ENCODE measurements at regions not wholly inside any gene's neighbourhood (a gene's known extent, or its start where the extent isn't known, plus 50 kb on each side); places are given as distances from the start of the nearest gene placed in this dataset.
"Not testable (repeated sequence)": the region's sequence is repeated elsewhere in the genome, so short reads cannot be mapped to it uniquely, and the experiment has no call there.

- Mint-ChIP-seq H3K9me3 (no peaks in the 10 kb centered on the region), H3K4me1 (no peaks in the 10 kb centered on the region), H3K27ac (no peak overlapping the region), H3K27me3 (peaks cover 4% of the 10 kb centered on the region), H3K4me3 (no peak overlapping the region), H3K36me3 (no peaks in the 10 kb centered on the region)
- no peak for DNase-seq
These were observed 197.1 kb downstream of the HIPK3 start for GRCh38 chr11:33454264-33454663.

- H3K27me3 Mint-ChIP-seq, result peaks cover 4% of the 10 kb centered on the region
- H3K27ac Mint-ChIP-seq, result no peak overlapping the region
- H3K4me3 Mint-ChIP-seq, result no peak overlapping the region
- no peaks in the 10 kb centered on the region for H3K4me1 Mint-ChIP-seq
- H3K36me3 Mint-ChIP-seq, result no peaks in the 10 kb centered on the region
- no peaks in the 10 kb centered on the region for H3K9me3 Mint-ChIP-seq
- no peak for DNase-seq
These were observed 195.8 kb downstream of the HIPK3 start for GRCh38 chr11:33452836-33453624.

DNA sequence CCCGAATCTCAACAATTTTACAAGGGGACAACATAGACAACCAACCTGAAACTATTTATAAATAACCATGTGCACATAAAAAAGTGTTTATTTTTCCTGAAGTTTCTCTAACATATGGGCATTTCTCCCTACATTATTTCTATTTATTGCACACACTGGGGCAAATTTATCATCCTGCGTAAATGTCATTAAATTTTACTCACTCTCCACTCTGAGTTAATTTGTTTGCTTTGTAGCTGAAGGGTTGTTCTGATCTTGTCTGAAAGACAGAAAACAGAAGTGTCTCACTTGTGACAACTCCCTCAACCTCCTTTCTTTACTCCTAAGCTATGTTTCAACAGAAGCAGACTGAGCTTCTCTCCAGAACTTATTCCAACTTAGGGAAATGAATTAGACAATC, 194.2 kb downstream of the HIPK3 start:
- no peaks in the 10 kb centered on the region for H3K36me3 Mint-ChIP-seq
- H3K9me3 Mint-ChIP-seq, result no peaks in the 10 kb centered on the region
- H3K4me3 Mint-ChIP-seq, result no peak overlapping the region
- peaks cover 4% of the 10 kb centered on the region for H3K27me3 Mint-ChIP-seq
- no peak overlapping the region for H3K27ac Mint-ChIP-seq
- DNase-seq, result no peak
- H3K4me1 Mint-ChIP-seq, result no peaks in the 10 kb centered on the region

- Mint-ChIP-seq H3K4me1 (no peaks in the 10 kb centered on the region), H3K4me3 (no peak overlapping the region)
- no peak for DNase-seq
These were observed 192.6 kb downstream of the HIPK3 start for GRCh38 chr11:33449798-33450197.

DNA sequence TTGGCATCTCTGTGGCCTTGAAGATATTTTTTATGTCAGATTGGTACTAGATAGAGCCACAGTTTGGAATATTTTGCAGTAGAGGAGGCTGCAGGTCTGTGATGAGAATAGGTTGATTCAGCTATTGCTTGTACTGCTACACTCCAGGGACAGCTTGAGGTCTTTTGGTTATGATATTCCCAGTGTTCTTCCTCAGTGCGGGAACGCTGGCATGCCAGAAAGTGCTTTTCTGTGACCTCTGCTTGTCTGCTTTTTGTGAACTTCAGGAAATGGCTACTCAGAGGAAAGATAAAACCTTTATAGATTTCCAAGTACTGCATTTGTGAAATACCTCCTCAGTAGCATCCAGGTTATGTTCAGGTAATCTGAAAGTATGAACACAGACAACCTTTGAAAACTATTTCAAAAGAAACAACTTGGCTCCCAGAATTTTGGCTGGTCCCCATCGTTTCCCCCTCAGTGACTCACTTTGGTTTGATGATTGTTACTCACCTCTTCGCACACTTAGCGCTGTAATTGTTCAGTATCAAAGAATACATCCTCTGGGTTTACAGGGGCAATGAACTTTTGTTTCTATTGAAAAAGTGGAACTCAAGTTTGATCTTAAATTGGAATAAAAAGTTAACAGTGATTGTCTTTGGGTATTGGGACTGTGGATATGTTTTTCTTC, 191.4 kb downstream of the HIPK3 start:
- Mint-ChIP-seq H3K36me3 (no peaks in the 10 kb centered on the region), H3K27ac (no peak overlapping the region), H3K4me1 (no peaks in the 10 kb centered on the region), H3K4me3 (no peak overlapping the region), H3K27me3 (peaks cover 3% of the 10 kb centered on the region), H3K9me3 (no peaks in the 10 kb centered on the region)
- DNase-seq, result no peak

More at GRCh38 chr11:33449798-33450197, 192.6 kb downstream of the HIPK3 start:
- Mint-ChIP-seq H3K36me3 (no peaks in the 10 kb centered on the region), H3K9me3 (no peaks in the 10 kb centered on the region), H3K27ac (no peak overlapping the region), H3K27me3 (peaks cover 7% of the 10 kb centered on the region)

DNA sequence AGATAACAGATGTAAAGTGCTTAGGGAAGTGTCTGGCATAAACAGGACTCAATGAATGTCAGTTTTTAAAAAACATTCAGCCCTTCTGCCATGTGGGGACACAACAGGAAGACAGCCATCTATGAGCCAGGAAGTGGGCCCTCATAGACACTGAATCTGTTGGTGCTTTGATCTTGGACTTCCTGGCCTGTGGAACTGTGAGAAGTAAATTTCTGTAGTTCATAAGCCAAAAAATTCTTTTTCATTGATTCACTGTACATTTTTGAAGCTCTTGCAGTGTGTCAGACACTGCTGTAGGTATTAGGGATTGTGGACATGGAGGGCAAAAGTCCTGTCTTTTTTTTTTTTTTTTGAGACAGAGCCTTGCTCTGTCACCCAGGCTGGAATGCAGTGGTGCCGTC, 188.6 kb downstream of the HIPK3 start:
- H3K36me3 Mint-ChIP-seq, result no peaks in the 10 kb centered on the region
- H3K27me3 Mint-ChIP-seq, result peaks cover 6% of the 10 kb centered on the region
- H3K9me3 Mint-ChIP-seq, result peaks cover 1% of the 10 kb centered on the region

DNA sequence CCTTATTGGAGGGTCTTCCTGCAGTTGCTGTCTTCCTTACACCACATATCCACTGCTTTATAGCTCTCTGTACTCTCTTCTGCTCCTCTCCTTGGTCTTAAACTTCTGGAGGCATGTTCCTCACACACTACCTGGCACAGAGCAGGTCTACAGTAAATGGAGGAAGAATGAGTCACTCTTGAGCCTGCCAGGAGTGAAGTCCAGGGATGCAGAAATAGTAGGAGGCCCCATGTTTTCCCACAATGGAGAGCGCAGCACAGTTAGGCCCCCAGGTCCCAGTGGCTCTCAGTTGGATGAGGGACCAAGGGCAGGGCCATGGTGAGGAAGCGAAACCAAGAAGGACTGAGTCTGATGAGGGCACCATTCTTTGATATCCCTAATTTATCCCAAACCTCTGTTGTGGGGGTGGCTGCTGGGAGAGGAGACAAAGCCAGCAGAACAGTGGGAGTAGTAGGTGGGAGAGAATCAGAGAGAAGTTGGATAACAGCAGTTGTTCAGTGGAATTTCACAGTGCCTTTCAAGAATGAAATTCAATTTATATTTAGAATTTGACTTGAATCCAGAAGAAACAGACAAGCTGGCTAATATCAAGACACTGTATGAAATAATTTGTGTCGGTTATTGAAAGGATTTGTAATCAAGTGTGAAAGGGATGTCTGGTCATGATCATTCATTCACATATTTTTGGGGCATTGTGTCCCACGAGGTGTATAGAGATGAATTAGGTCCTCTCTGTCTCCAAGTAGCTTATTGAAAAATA, 187.8 kb downstream of the HIPK3 start:
- H3K27me3 Mint-ChIP-seq, result peaks cover 6% of the 10 kb centered on the region
- no peak for DNase-seq
- H3K4me1 Mint-ChIP-seq, result no peaks in the 10 kb centered on the region

More for the DNA sequence above, 188.6 kb downstream of the HIPK3 start:
- Mint-ChIP-seq H3K27ac (no peak overlapping the region), H3K4me1 (no peaks in the 10 kb centered on the region), H3K4me3 (no peak overlapping the region)
- DNase-seq, result no peak

DNA sequence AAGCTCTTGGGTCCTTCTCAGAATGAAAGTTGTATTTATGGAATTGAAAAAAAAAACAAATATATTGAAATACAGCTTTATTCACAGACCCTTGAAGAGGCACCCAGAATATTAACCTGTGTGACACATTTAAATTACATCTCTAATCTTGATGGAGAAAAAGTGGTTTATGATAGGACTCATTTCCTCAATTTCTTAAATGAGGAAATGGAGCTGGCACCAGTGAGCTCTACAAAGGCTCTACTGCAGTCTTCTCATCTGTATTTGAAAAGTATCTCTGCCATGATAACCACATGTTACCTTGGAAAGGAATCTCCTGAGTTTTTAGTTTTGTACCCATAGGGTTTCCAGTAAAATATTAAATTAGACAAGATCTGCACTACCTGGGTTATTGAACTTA, 186.5 kb downstream of the HIPK3 start:
- Mint-ChIP-seq H3K27ac (no peak overlapping the region), H3K36me3 (no peaks in the 10 kb centered on the region), H3K9me3 (peaks cover 1% of the 10 kb centered on the region), H3K4me1 (no peaks in the 10 kb centered on the region), H3K4me3 (no peak overlapping the region), H3K27me3 (peaks cover 6% of the 10 kb centered on the region)
- DNase-seq, result no peak

More for the DNA sequence above, 187.8 kb downstream of the HIPK3 start:
- Mint-ChIP-seq H3K27ac (no peak overlapping the region), H3K4me3 (no peak overlapping the region), H3K36me3 (no peaks in the 10 kb centered on the region), H3K9me3 (peaks cover 1% of the 10 kb centered on the region)

- H3K4me1 Mint-ChIP-seq, result no peaks in the 10 kb centered on the region
- H3K4me3 Mint-ChIP-seq, result no peak overlapping the region
- H3K36me3 Mint-ChIP-seq, result peaks cover 2% of the 10 kb centered on the region
- DNase-seq, result no peak
- H3K27me3 Mint-ChIP-seq, result peaks cover 2% of the 10 kb centered on the region
- H3K9me3 Mint-ChIP-seq, result peaks cover 6% of the 10 kb centered on the region
- H3K27ac Mint-ChIP-seq, result no peak overlapping the region
These were observed 181.1 kb downstream of the HIPK3 start for GRCh38 chr11:33438301-33438700.

GRCh38 chr11:33437529-33437928, 180.3 kb downstream of the HIPK3 start:
- no peaks in the 10 kb centered on the region for H3K4me1 Mint-ChIP-seq
- no peaks in the 10 kb centered on the region for H3K27me3 Mint-ChIP-seq
- DNase-seq, result no peak
- H3K9me3 Mint-ChIP-seq, result peaks cover 8% of the 10 kb centered on the region
- H3K36me3 Mint-ChIP-seq, result peaks cover 2% of the 10 kb centered on the region
- no peak overlapping the region for H3K27ac Mint-ChIP-seq
- no peak overlapping the region for H3K4me3 Mint-ChIP-seq

GRCh38 chr11:33435216-33435615, 178.0 kb downstream of the HIPK3 start:
- no peaks in the 10 kb centered on the region for H3K4me1 Mint-ChIP-seq
- peaks cover 10% of the 10 kb centered on the region for H3K27me3 Mint-ChIP-seq
- no peak for DNase-seq

GRCh38 chr11:33434294-33434693, 177.1 kb downstream of the HIPK3 start:
- H3K4me1 Mint-ChIP-seq, result no peaks in the 10 kb centered on the region
- no peak overlapping the region for H3K4me3 Mint-ChIP-seq
- H3K27me3 Mint-ChIP-seq, result peaks cover 16% of the 10 kb centered on the region

More at GRCh38 chr11:33435216-33435615, 178.0 kb downstream of the HIPK3 start:
- no peak overlapping the region for H3K4me3 Mint-ChIP-seq
- H3K27ac Mint-ChIP-seq, result no peak overlapping the region
- H3K36me3 Mint-ChIP-seq, result peaks cover 2% of the 10 kb centered on the region
- peaks cover 8% of the 10 kb centered on the region for H3K9me3 Mint-ChIP-seq

GRCh38 chr11:33428435-33428834, 171.3 kb downstream of the HIPK3 start:
- H3K27me3 Mint-ChIP-seq, result peaks cover 28% of the 10 kb centered on the region
- H3K27ac Mint-ChIP-seq, H3K9me3 Mint-ChIP-seq, H3K4me1 Mint-ChIP-seq, H3K4me3 Mint-ChIP-seq, H3K36me3 Mint-ChIP-seq, DNase-seq: not testable (repeated sequence)

More at GRCh38 chr11:33434294-33434693, 177.1 kb downstream of the HIPK3 start:
- Mint-ChIP-seq H3K27ac (no peak overlapping the region), H3K36me3 (peaks cover 2% of the 10 kb centered on the region), H3K9me3 (peaks cover 9% of the 10 kb centered on the region)
- no peak for DNase-seq

DNA sequence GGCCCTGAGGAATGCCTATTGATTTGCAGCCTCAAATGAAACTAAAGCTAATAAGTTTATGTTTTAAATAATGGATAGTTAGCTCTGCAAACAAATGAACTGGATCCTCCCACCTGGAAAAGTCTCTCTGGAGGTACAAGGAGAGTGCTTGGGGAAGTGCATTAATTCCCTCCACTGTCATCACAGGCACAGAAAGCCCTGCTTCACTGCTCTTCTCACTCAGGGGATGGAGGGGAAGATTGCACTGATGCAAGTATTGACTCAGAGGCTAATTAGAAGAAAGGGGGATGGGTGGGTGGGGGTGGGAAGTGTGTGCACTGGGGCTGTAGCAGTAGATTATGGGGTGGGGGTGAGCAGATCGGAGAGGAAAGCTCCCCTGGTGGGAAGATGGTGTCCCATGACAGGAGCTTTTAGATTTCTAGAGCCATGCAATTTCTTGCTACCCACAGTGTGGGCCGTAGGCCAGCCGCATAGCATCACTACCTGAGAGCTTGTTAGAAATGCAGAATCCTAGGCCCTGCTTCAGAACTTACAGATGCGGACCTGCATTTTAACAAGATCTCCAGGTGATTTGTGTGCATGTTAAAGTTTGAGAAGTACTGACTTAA, 163.9 kb downstream of the HIPK3 start:
- no peaks in the 10 kb centered on the region for H3K9me3 Mint-ChIP-seq
- H3K4me3 Mint-ChIP-seq, result no peak overlapping the region
- no peaks in the 10 kb centered on the region for H3K36me3 Mint-ChIP-seq
- no peak overlapping the region for H3K27ac Mint-ChIP-seq
- no peak for DNase-seq
- peaks cover 25% of the 10 kb centered on the region for H3K27me3 Mint-ChIP-seq
- no peaks in the 10 kb centered on the region for H3K4me1 Mint-ChIP-seq

DNA sequence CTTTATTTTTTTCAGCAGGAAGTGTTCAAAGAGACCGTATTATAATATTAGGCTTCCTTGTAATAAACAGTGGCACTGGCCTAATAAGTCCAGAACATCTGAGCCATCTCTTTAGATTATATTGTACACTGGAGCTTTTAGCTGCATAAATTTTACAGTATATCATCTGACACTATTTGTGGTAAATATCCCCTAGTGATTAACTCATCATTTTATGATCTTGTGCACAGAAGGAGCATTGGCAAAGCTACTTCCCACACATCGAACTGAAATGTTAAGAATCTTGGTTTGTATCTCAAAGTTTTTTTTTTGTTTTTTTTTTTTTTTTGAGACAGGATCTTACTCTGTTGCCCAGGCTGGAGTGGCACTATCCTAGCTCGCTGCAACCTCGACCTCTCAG, 162.7 kb downstream of the HIPK3 start:
- Mint-ChIP-seq H3K27ac (no peak overlapping the region), H3K9me3 (no peaks in the 10 kb centered on the region), H3K4me1 (no peaks in the 10 kb centered on the region), H3K4me3 (no peak overlapping the region), H3K27me3 (peaks cover 27% of the 10 kb centered on the region), H3K36me3 (no peaks in the 10 kb centered on the region)
- no peak for DNase-seq

Data from activated naive CD8-positive, alpha-beta T cell treated with anti-CD3 and anti-CD28 coated beads for 36 hours (primary cell).